ENCODE measurements at regions not wholly inside any gene's neighbourhood (a gene's known extent, or its start where the extent isn't known, plus 50 kb on each side); places are given as distances from the start of the nearest gene placed in this dataset.

DNA sequence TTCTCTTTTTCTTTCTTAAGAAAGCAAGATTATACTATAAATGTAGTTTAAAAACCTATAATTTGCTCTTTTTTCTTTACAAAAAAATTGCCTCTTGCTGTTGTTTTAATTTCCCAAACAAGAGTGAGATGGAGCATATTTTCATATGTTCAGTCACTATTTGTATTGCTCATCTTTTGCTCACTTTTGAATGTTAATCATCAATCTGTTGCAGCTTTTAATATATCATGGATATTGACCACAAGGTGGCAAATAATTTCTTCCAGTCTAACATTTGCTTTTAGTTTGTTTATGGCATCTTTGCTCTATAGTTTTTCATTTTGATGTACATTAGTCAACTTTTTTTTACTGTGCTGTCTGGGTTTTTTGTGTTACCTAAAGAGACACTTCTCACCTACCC is 112.6 kb upstream of the THRB start:
- DNase-seq (no peak), ATAC-seq (no peak)
- Mint-ChIP-seq H3K4me1 (ENCODE audit: low read depth) (no peaks in the 10 kb centered on the region), H3K36me3 (ENCODE audit: low read depth) (no peaks in the 10 kb centered on the region), H3K27me3 (no peaks in the 10 kb centered on the region), H3K27ac (no peak overlapping the region), H3K4me3 (no peak overlapping the region), H3K9me3 (peaks cover 2% of the 10 kb centered on the region)
- ChIA-PET CTCF (no interaction called here), POLR2A (no interaction called here)
- TF ChIP-seq, protein P1, sequence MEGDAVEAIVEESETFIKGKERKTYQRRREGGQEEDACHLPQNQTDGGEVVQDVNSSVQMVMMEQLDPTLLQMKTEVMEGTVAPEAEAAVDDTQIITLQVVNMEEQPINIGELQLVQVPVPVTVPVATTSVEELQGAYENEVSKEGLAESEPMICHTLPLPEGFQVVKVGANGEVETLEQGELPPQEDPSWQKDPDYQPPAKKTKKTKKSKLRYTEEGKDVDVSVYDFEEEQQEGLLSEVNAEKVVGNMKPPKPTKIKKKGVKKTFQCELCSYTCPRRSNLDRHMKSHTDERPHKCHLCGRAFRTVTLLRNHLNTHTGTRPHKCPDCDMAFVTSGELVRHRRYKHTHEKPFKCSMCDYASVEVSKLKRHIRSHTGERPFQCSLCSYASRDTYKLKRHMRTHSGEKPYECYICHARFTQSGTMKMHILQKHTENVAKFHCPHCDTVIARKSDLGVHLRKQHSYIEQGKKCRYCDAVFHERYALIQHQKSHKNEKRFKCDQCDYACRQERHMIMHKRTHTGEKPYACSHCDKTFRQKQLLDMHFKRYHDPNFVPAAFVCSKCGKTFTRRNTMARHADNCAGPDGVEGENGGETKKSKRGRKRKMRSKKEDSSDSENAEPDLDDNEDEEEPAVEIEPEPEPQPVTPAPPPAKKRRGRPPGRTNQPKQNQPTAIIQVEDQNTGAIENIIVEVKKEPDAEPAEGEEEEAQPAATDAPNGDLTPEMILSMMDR (IDR thresholded peaks at IDR 0.05) = no peak
- intact Hi-C loops (cut with micrococcal nuclease) = no loop called here

DNA sequence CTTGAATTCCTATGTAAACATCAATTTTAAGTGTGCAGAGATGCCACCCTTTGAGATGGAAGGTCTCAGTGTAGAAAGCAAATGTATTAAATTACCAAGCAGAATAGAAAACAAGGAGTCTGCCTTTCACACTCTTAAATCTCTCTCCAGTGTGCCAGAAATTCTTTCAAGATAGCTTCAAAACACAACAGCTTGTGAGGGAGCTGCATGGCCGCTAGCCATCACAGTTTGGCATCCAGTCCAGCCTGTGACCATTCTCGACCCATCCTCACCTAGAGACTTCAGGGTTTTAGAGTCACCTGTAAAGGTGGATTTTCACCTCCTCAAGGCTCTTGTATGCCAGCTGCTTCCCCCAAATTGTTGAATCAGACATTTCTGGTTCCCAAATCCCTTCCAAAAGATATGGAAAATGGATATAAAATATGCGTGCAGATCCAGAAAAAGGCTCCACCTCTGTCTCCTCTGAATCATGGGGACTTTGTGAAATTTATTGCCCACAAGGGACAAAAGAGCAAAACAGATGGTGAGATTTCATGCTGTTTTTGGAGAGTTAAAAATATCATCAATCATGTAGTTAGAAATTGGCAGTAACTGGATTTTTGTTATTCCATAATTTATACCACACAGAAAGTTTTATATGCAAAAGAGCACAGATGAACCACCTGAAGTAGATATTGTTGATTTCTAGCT is 114.2 kb upstream of the THRB start:
- Mint-ChIP-seq H3K9me3 (peaks cover 2% of the 10 kb centered on the region), H3K4me1 (ENCODE audit: low read depth) (no peaks in the 10 kb centered on the region), H3K4me3 (no peak overlapping the region), H3K27ac (no peak overlapping the region), H3K36me3 (ENCODE audit: low read depth) (no peaks in the 10 kb centered on the region), H3K27me3 (no peaks in the 10 kb centered on the region)
- no peak for DNase-seq
- POLR2A ChIA-PET = no interaction called here
- TF ChIP-seq, protein P1 (IDR thresholded peaks at IDR 0.05) = no peak
- CTCF ChIA-PET = no interaction called here
- intact Hi-C loops (cut with micrococcal nuclease) = no loop called here
- no peak for ATAC-seq

DNA sequence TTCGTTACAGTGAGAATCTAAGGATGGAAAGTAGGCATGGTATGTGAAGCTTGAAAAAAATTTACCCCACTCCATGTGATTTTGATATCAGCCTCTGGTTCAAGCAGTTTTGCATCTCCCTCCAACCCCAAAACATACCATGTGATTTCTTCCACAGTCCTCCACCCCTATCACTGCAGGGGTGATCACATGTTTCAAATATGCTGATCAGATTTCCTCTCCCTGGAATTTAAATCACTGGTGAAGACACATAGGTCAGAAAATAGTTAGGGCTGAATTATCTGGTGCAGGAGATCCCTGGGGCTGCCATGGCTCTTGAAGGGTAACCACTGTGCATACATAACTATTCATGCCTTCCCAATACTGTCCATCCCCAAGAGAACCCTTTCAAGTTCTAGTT is 119.7 kb upstream of the THRB start:
- Mint-ChIP-seq H3K4me3 (no peak overlapping the region), H3K9me3 (no peaks in the 10 kb centered on the region)

DNA sequence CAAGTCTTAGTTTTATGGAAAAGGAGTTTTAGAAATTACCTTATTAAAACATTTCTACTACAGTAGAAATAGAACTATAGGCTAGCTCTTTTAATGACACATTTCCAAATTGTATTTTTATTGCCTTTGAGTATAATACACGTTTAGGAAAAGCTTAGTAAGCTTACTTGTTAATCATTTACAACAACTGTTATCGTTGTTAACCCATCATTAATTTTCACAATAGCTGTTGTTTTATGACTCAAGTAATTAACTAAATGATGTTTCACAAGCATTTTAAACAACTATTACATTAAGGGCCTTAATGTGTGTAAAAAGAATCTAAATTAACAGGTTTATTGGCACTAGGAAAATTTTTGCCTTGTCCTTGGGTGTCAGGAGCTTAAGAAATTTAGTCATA is 120.5 kb upstream of the THRB start:
- Mint-ChIP-seq H3K9me3 (no peaks in the 10 kb centered on the region), H3K4me1 (ENCODE audit: low read depth) (no peaks in the 10 kb centered on the region), H3K36me3 (ENCODE audit: low read depth) (no peaks in the 10 kb centered on the region), H3K4me3 (no peak overlapping the region), H3K27me3 (no peaks in the 10 kb centered on the region), H3K27ac (no peak overlapping the region)
- no peak for ATAC-seq
- POLR2A ChIA-PET = no interaction called here
- intact Hi-C loops (cut with micrococcal nuclease) = no loop called here
- TF ChIP-seq, protein P1 (IDR thresholded peaks at IDR 0.05) = no peak
- no peak for DNase-seq
- CTCF ChIA-PET = no interaction called here

More for the DNA sequence above, 119.7 kb upstream of the THRB start:
- no peak for DNase-seq
- H3K27ac Mint-ChIP-seq = no peak overlapping the region
- POLR2A ChIA-PET = no interaction called here
- TF ChIP-seq, protein P1 (IDR thresholded peaks at IDR 0.05) = no peak
- intact Hi-C loops (cut with micrococcal nuclease) = no loop called here
- no peaks in the 10 kb centered on the region for H3K36me3 Mint-ChIP-seq (ENCODE audit: low read depth)
- no peak for ATAC-seq
- CTCF ChIA-PET = no interaction called here
- H3K4me1 Mint-ChIP-seq (ENCODE audit: low read depth) = no peaks in the 10 kb centered on the region
- no peaks in the 10 kb centered on the region for H3K27me3 Mint-ChIP-seq

DNA sequence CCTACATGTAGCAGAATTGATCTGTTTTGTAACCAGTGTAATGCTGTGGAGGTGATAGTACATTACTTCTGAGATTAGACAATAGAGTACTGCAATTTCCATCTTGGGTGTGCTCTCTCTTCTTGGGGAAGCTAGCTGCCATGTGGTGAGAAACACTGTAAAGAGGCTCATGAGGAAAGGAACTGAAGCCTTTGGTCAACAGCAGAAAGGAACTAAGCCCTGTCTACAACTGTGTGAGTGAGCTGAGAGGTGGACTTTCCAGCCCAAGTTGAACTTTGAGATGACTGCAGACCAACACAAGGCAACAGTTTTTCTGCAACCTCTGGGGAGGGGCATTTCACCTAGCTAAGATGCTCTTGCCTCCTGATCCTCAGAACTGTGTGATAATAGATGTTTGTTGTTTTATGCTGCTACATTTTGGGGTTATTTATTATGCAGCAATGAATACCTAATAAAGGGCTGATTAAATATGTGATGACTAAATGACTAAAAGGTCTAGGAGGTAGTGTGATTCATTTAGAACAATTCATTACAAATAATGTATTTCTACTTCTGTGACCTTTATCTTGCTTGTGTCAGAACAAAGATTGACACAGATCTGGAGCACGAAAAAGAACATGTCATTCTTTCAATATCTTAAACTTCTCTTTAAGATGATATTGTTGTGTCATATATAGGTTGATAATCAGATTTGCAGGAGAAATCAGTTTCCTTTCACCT is 121.6 kb upstream of the THRB start:
- intact Hi-C loops (cut with micrococcal nuclease) = no loop called here
- ATAC-seq = no peak
- no peak for DNase-seq
- Mint-ChIP-seq H3K27me3 (no peaks in the 10 kb centered on the region), H3K36me3 (ENCODE audit: low read depth) (no peaks in the 10 kb centered on the region), H3K27ac (no peak overlapping the region), H3K4me1 (ENCODE audit: low read depth) (no peaks in the 10 kb centered on the region), H3K4me3 (no peak overlapping the region), H3K9me3 (no peaks in the 10 kb centered on the region)
- CTCF ChIA-PET = no interaction called here
- TF ChIP-seq, protein P1 (IDR thresholded peaks at IDR 0.05) = no peak
- POLR2A ChIA-PET = no interaction called here

Measured in activated CD8-positive, alpha-beta T cell treated with anti-CD3 and anti-CD28 coated beads for 36 hours (primary cell).